Cerebellar cortex (tissue), 1 donor: ENCODE measurements at regions not wholly inside any gene's neighbourhood (a gene's known extent, or its start where the extent isn't known, plus 50 kb on each side); places are given as distances from the start of the nearest gene placed in this dataset.
"Not testable (repeated sequence)": the region's sequence is repeated elsewhere in the genome, so short reads cannot be mapped to it uniquely, and the experiment has no call there.

Experiments used
- DNase-seq: peaks from one replicate; pipeline ENCODE4 v3.0.0-alpha.2; 2015; ENCODE audit warnings: low spot score

- no peak for DNase-seq
Measured at GRCh38 chr7:124635416-124635815, 130.2 kb downstream of the GPR37 start.

GRCh38 chr7:124633740-124634139 lies 131.9 kb downstream of the GPR37 start:
- DNase-seq: no peak

GRCh38 chr7:124630395-124630794 lies 135.2 kb downstream of the GPR37 start:
- DNase-seq: peak; percentile 47

GRCh38 chr7:124618871-124619270 lies 146.7 kb downstream of the GPR37 start:
- no peak for DNase-seq

- DNase-seq: not testable (repeated sequence)
Measured at GRCh38 chr7:124618051-124618450, 147.5 kb downstream of the GPR37 start.

- no peak for DNase-seq
Measured at GRCh38 chr7:124603066-124603465, 162.5 kb downstream of the GPR37 start.

GRCh38 chr7:124597509-124597908 lies 168.1 kb downstream of the GPR37 start:
- no peak for DNase-seq

GRCh38 chr7:124596881-124597280 lies 168.7 kb downstream of the GPR37 start:
- no peak for DNase-seq

GRCh38 chr7:124590814-124591213 lies 174.8 kb downstream of the GPR37 start:
- no peak for DNase-seq

- DNase-seq: no peak
Measured at GRCh38 chr7:124577256-124577655, 188.3 kb downstream of the GPR37 start.

- DNase-seq: no peak
Measured at GRCh38 chr7:124575176-124575575, 190.4 kb downstream of the GPR37 start.

GRCh38 chr7:124570558-124570957 lies 195.0 kb downstream of the GPR37 start:
- DNase-seq: no peak

- peak; percentile 10 for DNase-seq
Measured at GRCh38 chr7:124566583-124566982, 199.0 kb downstream of the GPR37 start.

GRCh38 chr7:124557587-124557986 lies 208.0 kb downstream of the GPR37 start:
- no peak for DNase-seq

GRCh38 chr7:124557101-124557500 lies 208.5 kb downstream of the GPR37 start:
- DNase-seq: no peak

GRCh38 chr7:124553502-124553901 lies 212.1 kb downstream of the GPR37 start:
- no peak for DNase-seq

GRCh38 chr7:124552217-124552616 lies 213.4 kb downstream of the GPR37 start:
- no peak for DNase-seq

GRCh38 chr7:124550036-124550435 lies 215.6 kb downstream of the GPR37 start:
- no peak for DNase-seq

GRCh38 chr7:124542476-124542875 lies 223.1 kb downstream of the GPR37 start:
- DNase-seq: no peak

GRCh38 chr7:124536156-124536762 lies 229.3 kb downstream of the GPR37 start:
- no peak for DNase-seq

- no peak for DNase-seq
Measured at GRCh38 chr7:124532166-124532565, 233.4 kb downstream of the GPR37 start.

- no peak for DNase-seq
Measured at GRCh38 chr7:124516911-124517310, 248.7 kb downstream of the GPR37 start.

GRCh38 chr7:124515106-124515830 lies 250.3 kb downstream of the GPR37 start:
- no peak for DNase-seq

GRCh38 chr7:124514471-124514870 lies 251.1 kb downstream of the GPR37 start:
- no peak for DNase-seq
